HepG2 (cell line): ENCODE measurements at regions not wholly inside any gene's neighbourhood (a gene's known extent, or its start where the extent isn't known, plus 50 kb on each side); places are given as distances from the start of the nearest gene placed in this dataset.

Experiments
- ATAC-seq: fragments of 200-7000 bp; cut with Tn5 transposase; 3 replicates; pipeline ENCODE4 v1.9.1; 2020; ENCODE audit warnings: mild to moderate bottlenecking, moderate library complexity
- BruUV-seq: library from RNA; stranded (reverse); fragments of 400-500 nt; replicated peaks from 2 replicates; lab custom pipeline; 2021; lab: Mats Ljungman, UMichigan
- CTCF ChIA-PET: fragments of 300-600 bp; formaldehyde crosslinking; extraction: SDS; loops from one replicate; lab custom pipeline; 2021; ENCODE audit warnings: low total read pairs, inconsistent platforms, low intra/inter-chr PET ratio; lab: Yijun Ruan, JAX
- POLR2A ChIA-PET: fragments of 350-600 bp; sonication (Branson Sonifier 250); formaldehyde crosslinking; loops from one replicate; lab custom pipeline; 2020; ENCODE audit warnings: antibody characterized with exemption, inconsistent platforms; lab: Yijun Ruan, JAX
- DNase-seq: peaks from one replicate; pipeline ENCODE4 v3.0.0-alpha.2; 2015; ENCODE audit warnings: low spot score
- FAIRE-seq: peaks from 3 replicates; lab custom pipeline; 2011; peaks lifted over from hg19 to GRCh38; lab: Jason Lieb, UNC
- H2AFZ ChIP-seq: one replicate; pipeline ENCODE4 v1.6.1; 2011; ENCODE audit warnings: low read length, inconsistent platforms
- H3K27ac ChIP-seq: fragments of 300-600 bp; 3 replicates; pipeline ENCODE4 v1.8.0; 2011; ENCODE audit warnings: mixed run types, mild to moderate bottlenecking, mixed read lengths, low read length, inconsistent platforms; ENCODE audit not compliant: insufficient read depth; ENCODE audit errors: extremely low read length
- H3K27me3 ChIP-seq, 2 experiments: fragments of 200-600 bp in 1 of 2; 2 replicates in 1 of 2; 3 replicates in 1 of 2; pipeline versions ENCODE4 v1.6.0 to v1.8.0; 2011; ENCODE audit warnings: low read length in 2 of 2, mild to moderate bottlenecking in 2 of 2, moderate library complexity in 2 of 2, inconsistent platforms in 1 of 2; ENCODE audit not compliant: insufficient read depth in 2 of 2, control insufficient read depth in 1 of 2
- H3K36me3 ChIP-seq, 2 experiments: fragments of 200-600 bp in 1 of 2; replicated peaks in 1 of 2; 2 replicates in 1 of 2; 3 replicates in 1 of 2; pipeline versions ENCODE4 v1.5.1 to v1.8.0; 2011; ENCODE audit warnings: low read length in 2 of 2, inconsistent platforms in 1 of 2; ENCODE audit not compliant: insufficient read depth in 2 of 2, control insufficient read depth in 1 of 2
- H3K4me1 ChIP-seq: 2 replicates; pipeline ENCODE4 v1.5.1; 2012; ENCODE audit warnings: low read length, inconsistent platforms; ENCODE audit not compliant: insufficient read depth
- H3K4me2 ChIP-seq: 2 replicates; pipeline ENCODE4 v1.6.0; 2011; ENCODE audit warnings: low read depth, low read length, inconsistent platforms
- H3K4me3 ChIP-seq, 3 experiments: fragments of 200-600 bp in 1 of 3; sonication (generic), shearing (Covaris generic) in 1 of 3; replicated peaks in 1 of 3; 2 replicates each; pipeline ENCODE4 v1.5.1; 2011 to 2016; ENCODE audit warnings: low read length in 3 of 3, inconsistent platforms in 2 of 3, low read depth in 2 of 3, mild to moderate bottlenecking in 2 of 3, control low read depth in 1 of 3, mixed read lengths in 1 of 3; ENCODE audit not compliant: insufficient read depth in 1 of 3
- H3K79me2 ChIP-seq: one replicate; pipeline ENCODE4 v1.6.1; 2011; ENCODE audit warnings: low read length, inconsistent platforms; ENCODE audit not compliant: insufficient read depth
- H3K9ac ChIP-seq: 2 replicates; pipeline ENCODE4 v1.6.0; 2011; ENCODE audit warnings: mild to moderate bottlenecking, low read depth, low read length, inconsistent platforms; ENCODE audit not compliant: insufficient read depth
- H3K9me3 ChIP-seq: 2 replicates; pipeline ENCODE4 v1.5.1; 2012; ENCODE audit warnings: mild to moderate bottlenecking, low read length
- H4K20me1 ChIP-seq: 2 replicates; pipeline ENCODE4 v1.6.0; 2011; ENCODE audit warnings: inconsistent platforms, mild to moderate bottlenecking, low read length, moderate library complexity; ENCODE audit not compliant: insufficient read depth
- FOSL2 ChIP-seq: sonication (generic); formaldehyde crosslinking; IDR thresholded peaks from 2 replicates; pipeline ENCODE4 v1.4.0; 2020; ENCODE audit warnings: missing genetic modification reagents
- HNF4A ChIP-seq: sonication (generic); formaldehyde crosslinking; IDR thresholded peaks from 2 replicates; pipeline ENCODE4 v1.4.0; 2020; ENCODE audit warnings: missing genetic modification reagents
- HOXA5 ChIP-seq: sonication (generic); formaldehyde crosslinking; IDR thresholded peaks from 2 replicates; pipeline ENCODE4 v1.4.0; 2020; ENCODE audit warnings: missing genetic modification reagents
- KLF13 ChIP-seq: sonication (generic); formaldehyde crosslinking; IDR thresholded peaks from 2 replicates; pipeline ENCODE4 v1.4.0; 2020; ENCODE audit warnings: mild to moderate bottlenecking, missing genetic modification reagents
- NPAS2 ChIP-seq: sonication (generic); formaldehyde crosslinking; IDR thresholded peaks from 2 replicates; pipeline ENCODE4 v1.8.0; 2022; ENCODE audit warnings: mild to moderate bottlenecking, missing genetic modification reagents, borderline replicate concordance
- POLR2A ChIP-seq, 2 experiments: IDR thresholded peaks; 2 replicates each; pipeline ENCODE4 v1.6.1; 2011; ENCODE audit warnings: low read depth in 2 of 2, low read length in 2 of 2, mild to moderate bottlenecking in 1 of 2, moderate library complexity in 1 of 2; ENCODE audit not compliant: insufficient read depth in 1 of 2
- POLR2G ChIP-seq: fragments of 200-400 bp; formaldehyde crosslinking; IDR thresholded peaks from 2 replicates; pipeline ENCODE4 v1.6.1; 2018; ENCODE audit warnings: mild to moderate bottlenecking, low read depth, low read length, moderate library complexity
- SP2 ChIP-seq: sonication (generic); formaldehyde crosslinking; IDR thresholded peaks from 2 replicates; pipeline ENCODE4 v1.5.1; 2020; ENCODE audit warnings: mild to moderate bottlenecking, missing genetic modification reagents
- SRSF9 ChIP-seq: fragments of 200-400 bp; formaldehyde crosslinking; IDR thresholded peaks from 2 replicates; pipeline ENCODE4 v1.6.1; 2018; ENCODE audit warnings: borderline replicate concordance, mild to moderate bottlenecking, low read depth, low read length; ENCODE audit not compliant: insufficient read depth, poor library complexity, severe bottlenecking
- TAF15 ChIP-seq: fragments of 200-400 bp; formaldehyde crosslinking; IDR thresholded peaks from one replicate; pipeline ENCODE4 v1.6.1; 2018; ENCODE audit warnings: mild to moderate bottlenecking, low read depth, low read length; ENCODE audit not compliant: poor library complexity, severe bottlenecking
- THAP11 ChIP-seq: IDR thresholded peaks from 2 replicates; pipeline ENCODE4 v1.6.1; 2016; ENCODE audit warnings: missing biosample characterization, missing genetic modification reagents
- ZFP90 ChIP-seq: sonication (generic); formaldehyde crosslinking; IDR thresholded peaks from 2 replicates; pipeline ENCODE4 v1.8.0; 2022; ENCODE audit warnings: missing genetic modification reagents, mild to moderate bottlenecking, inconsistent platforms, borderline replicate concordance
- ZMAT3 ChIP-seq: sonication (generic); formaldehyde crosslinking; conservative IDR thresholded peaks from 2 replicates; pipeline ENCODE4 v1.7.0; 2021; ENCODE audit warnings: missing genetic modification reagents
- ZNF292 ChIP-seq: sonication (generic); formaldehyde crosslinking; IDR thresholded peaks from 2 replicates; pipeline ENCODE4 v1.8.1; 2022; ENCODE audit warnings: mild to moderate bottlenecking, low read depth, missing genetic modification reagents, borderline replicate concordance
- ZNF839 ChIP-seq: sonication (generic); formaldehyde crosslinking; IDR thresholded peaks from 2 replicates; pipeline ENCODE4 v1.4.0; 2020; ENCODE audit warnings: missing genetic modification reagents, mild to moderate bottlenecking, borderline replicate concordance
- WGBS: methylation state at CpG from one replicate; pipeline ENCODE4 v1.1.6; 2017; ENCODE audit warnings: low lambda C conversion rate; 5-methylcytosine and 5-hydroxymethylcytosine counted together
- in situ Hi-C: cut with HindIII; loops from 2 replicates; pipeline ENCODE4 v1.10.0; 2017; ENCODE audit warnings: low pct_unique_long_range_greater_than_20kb; ENCODE audit not compliant: extremely low pct_ligation_motif_present
- intact Hi-C: fragments of 100-400 bp; cut with micrococcal nuclease; formaldehyde crosslinking; loops from one replicate; pipeline ENCODE4 v1.10.0; 2022; ENCODE audit not compliant: unreplicated experiment
- TF ChIP-seq, protein P1 (sequence below): sonication (generic); formaldehyde crosslinking; IDR thresholded peaks from 2 replicates; pipeline ENCODE4 v1.5.0; 2020; ENCODE audit warnings: mild to moderate bottlenecking, missing genetic modification reagents, borderline replicate concordance
- TF ChIP-seq, protein P2 (sequence below): sonication (generic); formaldehyde crosslinking; IDR thresholded peaks from 2 replicates; pipeline ENCODE4 v1.4.0; 2020; ENCODE audit warnings: mild to moderate bottlenecking, low read depth, missing genetic modification reagents

DNA sequence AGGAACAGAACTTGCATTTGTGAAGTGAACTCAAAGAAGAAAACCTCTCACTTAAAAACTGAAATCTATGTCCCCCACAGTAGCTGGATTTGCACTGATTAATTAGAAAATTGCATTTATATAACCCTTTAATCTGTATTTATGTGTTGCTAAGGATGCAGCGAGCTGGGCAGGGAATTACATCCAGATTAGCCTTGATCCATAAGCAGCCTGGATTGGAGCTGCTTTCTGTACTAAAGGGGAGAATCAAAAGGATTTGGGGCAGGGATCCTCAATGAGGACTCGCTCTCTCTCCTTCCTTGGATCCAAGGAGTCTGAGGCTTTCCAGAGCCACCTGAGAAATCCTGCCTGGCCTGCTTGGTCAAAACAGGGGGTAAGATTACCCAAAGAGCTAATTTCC is 125.9 kb downstream of the TLE3 start (continued):
- TF ChIP-seq, protein P1, sequence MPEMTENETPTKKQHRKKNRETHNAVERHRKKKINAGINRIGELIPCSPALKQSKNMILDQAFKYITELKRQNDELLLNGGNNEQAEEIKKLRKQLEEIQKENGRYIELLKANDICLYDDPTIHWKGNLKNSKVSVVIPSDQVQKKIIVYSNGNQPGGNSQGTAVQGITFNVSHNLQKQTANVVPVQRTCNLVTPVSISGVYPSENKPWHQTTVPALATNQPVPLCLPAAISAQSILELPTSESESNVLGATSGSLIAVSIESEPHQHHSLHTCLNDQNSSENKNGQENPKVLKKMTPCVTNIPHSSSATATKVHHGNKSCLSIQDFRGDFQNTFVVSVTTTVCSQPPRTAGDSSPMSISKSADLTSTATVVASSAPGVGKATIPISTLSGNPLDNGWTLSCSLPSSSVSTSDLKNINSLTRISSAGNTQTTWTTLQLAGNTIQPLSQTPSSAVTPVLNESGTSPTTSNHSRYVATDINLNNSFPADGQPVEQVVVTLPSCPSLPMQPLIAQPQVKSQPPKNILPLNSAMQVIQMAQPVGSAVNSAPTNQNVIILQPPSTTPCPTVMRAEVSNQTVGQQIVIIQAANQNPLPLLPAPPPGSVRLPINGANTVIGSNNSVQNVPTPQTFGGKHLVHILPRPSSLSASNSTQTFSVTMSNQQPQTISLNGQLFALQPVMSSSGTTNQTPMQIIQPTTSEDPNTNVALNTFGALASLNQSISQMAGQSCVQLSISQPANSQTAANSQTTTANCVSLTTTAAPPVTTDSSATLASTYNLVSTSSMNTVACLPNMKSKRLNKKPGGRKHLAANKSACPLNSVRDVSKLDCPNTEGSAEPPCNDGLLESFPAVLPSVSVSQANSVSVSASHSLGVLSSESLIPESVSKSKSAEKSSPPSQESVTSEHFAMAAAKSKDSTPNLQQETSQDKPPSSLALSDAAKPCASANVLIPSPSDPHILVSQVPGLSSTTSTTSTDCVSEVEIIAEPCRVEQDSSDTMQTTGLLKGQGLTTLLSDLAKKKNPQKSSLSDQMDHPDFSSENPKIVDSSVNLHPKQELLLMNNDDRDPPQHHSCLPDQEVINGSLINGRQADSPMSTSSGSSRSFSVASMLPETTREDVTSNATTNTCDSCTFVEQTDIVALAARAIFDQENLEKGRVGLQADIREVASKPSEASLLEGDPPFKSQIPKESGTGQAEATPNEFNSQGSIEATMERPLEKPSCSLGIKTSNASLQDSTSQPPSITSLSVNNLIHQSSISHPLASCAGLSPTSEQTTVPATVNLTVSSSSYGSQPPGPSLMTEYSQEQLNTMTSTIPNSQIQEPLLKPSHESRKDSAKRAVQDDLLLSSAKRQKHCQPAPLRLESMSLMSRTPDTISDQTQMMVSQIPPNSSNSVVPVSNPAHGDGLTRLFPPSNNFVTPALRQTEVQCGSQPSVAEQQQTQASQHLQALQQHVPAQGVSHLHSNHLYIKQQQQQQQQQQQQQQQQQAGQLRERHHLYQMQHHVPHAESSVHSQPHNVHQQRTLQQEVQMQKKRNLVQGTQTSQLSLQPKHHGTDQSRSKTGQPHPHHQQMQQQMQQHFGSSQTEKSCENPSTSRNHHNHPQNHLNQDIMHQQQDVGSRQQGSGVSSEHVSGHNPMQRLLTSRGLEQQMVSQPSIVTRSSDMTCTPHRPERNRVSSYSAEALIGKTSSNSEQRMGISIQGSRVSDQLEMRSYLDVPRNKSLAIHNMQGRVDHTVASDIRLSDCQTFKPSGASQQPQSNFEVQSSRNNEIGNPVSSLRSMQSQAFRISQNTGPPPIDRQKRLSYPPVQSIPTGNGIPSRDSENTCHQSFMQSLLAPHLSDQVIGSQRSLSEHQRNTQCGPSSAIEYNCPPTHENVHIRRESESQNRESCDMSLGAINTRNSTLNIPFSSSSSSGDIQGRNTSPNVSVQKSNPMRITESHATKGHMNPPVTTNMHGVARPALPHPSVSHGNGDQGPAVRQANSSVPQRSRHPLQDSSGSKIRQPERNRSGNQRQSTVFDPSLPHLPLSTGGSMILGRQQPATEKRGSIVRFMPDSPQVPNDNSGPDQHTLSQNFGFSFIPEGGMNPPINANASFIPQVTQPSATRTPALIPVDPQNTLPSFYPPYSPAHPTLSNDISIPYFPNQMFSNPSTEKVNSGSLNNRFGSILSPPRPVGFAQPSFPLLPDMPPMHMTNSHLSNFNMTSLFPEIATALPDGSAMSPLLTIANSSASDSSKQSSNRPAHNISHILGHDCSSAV (CRISPR knock-in tag), result no peak
- no peak for TF ChIP-seq FOSL2 (CRISPR knock-in tag)
- TF ChIP-seq POLR2G, result no peak
- no peak for TF ChIP-seq ZNF839

DNA sequence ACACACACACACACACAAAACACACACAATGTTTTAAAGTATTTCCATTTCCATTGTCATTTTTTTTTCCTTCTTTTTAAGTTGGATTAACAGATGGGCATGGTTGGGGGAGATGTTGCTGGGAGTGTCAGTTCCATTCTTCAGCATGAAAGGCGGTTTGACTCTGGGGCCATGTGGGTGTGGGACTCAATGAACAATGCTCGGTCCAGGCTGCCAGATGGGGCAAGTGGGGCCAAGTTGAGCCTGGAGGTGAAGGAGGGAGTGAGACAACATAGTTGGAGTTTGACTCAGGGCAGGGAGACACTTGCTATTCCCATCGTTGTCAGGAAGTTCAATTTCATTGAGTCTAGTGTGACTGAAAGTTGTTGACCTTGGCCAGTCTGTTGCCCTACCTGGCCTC is 125.3 kb downstream of the TLE3 start:
- no TSS peak for BruUV-seq
- TF ChIP-seq ZFP90 (no peak), TAF15 (no peak), NPAS2 (no peak), HOXA5 (CRISPR knock-in tag) (no peak), ZNF292 (CRISPR knock-in tag) (no peak), SRSF9 (no peak), HNF4A (no peak), KLF13 (no peak), SP2 (CRISPR knock-in tag) (no peak), THAP11 (no peak), ZMAT3 (CRISPR knock-in tag) (no peak), POLR2A (IDR thresholded peaks at IDR 0.05; ENCODE audit: insufficient read depth in 1 of 2, low read depth in 2 of 2, low read length in 2 of 2) (no peak)
- TF ChIP-seq, protein P2, sequence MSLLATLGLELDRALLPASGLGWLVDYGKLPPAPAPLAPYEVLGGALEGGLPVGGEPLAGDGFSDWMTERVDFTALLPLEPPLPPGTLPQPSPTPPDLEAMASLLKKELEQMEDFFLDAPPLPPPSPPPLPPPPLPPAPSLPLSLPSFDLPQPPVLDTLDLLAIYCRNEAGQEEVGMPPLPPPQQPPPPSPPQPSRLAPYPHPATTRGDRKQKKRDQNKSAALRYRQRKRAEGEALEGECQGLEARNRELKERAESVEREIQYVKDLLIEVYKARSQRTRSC (CRISPR knock-in tag), result no peak

More for the DNA sequence above, 125.3 kb downstream of the TLE3 start:
- 9% methylated on average over 3 of the region's 3 CpGs for WGBS
- Histone ChIP-seq H3K4me1 (no peaks in the 10 kb centered on the region), H3K27ac (no peak overlapping the region), H4K20me1 (0 out of 2 replicates have a peak, but pooled peaks cover 6% of the 10 kb centered on the region), H2AFZ (no peak overlapping the region), H3K4me2 (no peak overlapping the region), H3K4me3 (no peak overlapping the region), H3K79me2 (no peaks in the 10 kb centered on the region), H3K36me3 (no peaks in the 10 kb centered on the region), H3K9me3 (no peaks in the 10 kb centered on the region), H3K9ac (no peak overlapping the region), H3K27me3 (peaks cover 0 to 24% of the 10 kb centered on the region in 2 experiments; a peak in 2 of 5 replicates)
- in situ Hi-C loops, result no loop called here
- ChIA-PET POLR2A (no interaction called here), CTCF (no interaction called here)
- no peak for ATAC-seq
- intact Hi-C loops, result no loop called here
- no peak for FAIRE-seq
- DNase-seq, result no peak
